HEK293 (cell line): ENCODE measurements at regions not wholly inside any gene's neighbourhood (a gene's known extent, or its start where the extent isn't known, plus 50 kb on each side); places are given as distances from the start of the nearest gene placed in this dataset.

Source experiments
- CTCF ChIA-PET: fragments of 350-600 bp; formaldehyde crosslinking; extraction: SDS; loops from one replicate; lab custom pipeline; 2021; ENCODE audit warnings: antibody characterized with exemption; lab: Yijun Ruan, JAX
- POLR2A ChIA-PET: fragments of 300-600 bp; formaldehyde crosslinking; extraction: SDS; loops from one replicate; lab custom pipeline; 2020; ENCODE audit warnings: antibody characterized with exemption, inconsistent platforms; lab: Yijun Ruan, JAX
- H3K27ac ChIP-seq: fragments of 200-500 bp; sonication (Bioruptor generic); 2 replicates; pipeline ENCODE4 v1.5.1; 2014; ENCODE audit warnings: low read depth, low read length, control low read depth, inconsistent platforms; ENCODE audit errors: extremely low read depth
- H3K36me3 ChIP-seq, 2 experiments: fragments of 200-500 bp in 1 of 2; sonication (Bioruptor generic) in 1 of 2; 1 replicate in 1 of 2; 2 replicates in 1 of 2; pipeline ENCODE4 v1.5.1; 2014 to 2017; ENCODE audit warnings: inconsistent platforms in 2 of 2, low read length in 2 of 2; ENCODE audit not compliant: control insufficient read depth in 2 of 2, insufficient read depth in 1 of 2
- H3K4me1 ChIP-seq: fragments of 200-500 bp; sonication (Bioruptor generic); 2 replicates; pipeline ENCODE4 v1.5.1; 2014; ENCODE audit warnings: mild to moderate bottlenecking, low read length, inconsistent platforms; ENCODE audit not compliant: control insufficient read depth, insufficient read depth
- H3K4me3 ChIP-seq: 2 replicates; pipeline ENCODE4 v1.5.1; 2011; ENCODE audit warnings: low read depth, mild to moderate bottlenecking, control low read depth, low read length, moderate library complexity
- H3K9me3 ChIP-seq: fragments of 200-500 bp; sonication (Bioruptor generic); 2 replicates; pipeline ENCODE4 v1.5.1; 2014; ENCODE audit warnings: low read depth, low read length, inconsistent platforms; ENCODE audit not compliant: control insufficient read depth, insufficient read depth
- KLF16 ChIP-seq: fragments of 450-650 bp; formaldehyde crosslinking; IDR thresholded peaks from 2 replicates; pipeline ENCODE4 v1.5.1; 2017; ENCODE audit warnings: missing biosample characterization, missing genetic modification characterization
- KLF7 ChIP-seq: fragments of 450-650 bp; formaldehyde crosslinking; IDR thresholded peaks from 2 replicates; pipeline ENCODE4 v1.5.1; 2016; ENCODE audit warnings: missing biosample characterization, missing genetic modification characterization, borderline replicate concordance
- KLF9 ChIP-seq: fragments of 450-650 bp; formaldehyde crosslinking; IDR thresholded peaks from 2 replicates; pipeline ENCODE4 v1.5.1; 2016; ENCODE audit warnings: missing biosample characterization, missing genetic modification characterization, low read depth
- MEIS1 ChIP-seq: sonication (generic); formaldehyde crosslinking; IDR thresholded peaks from 2 replicates; pipeline ENCODE4 v1.8.1; 2022; ENCODE audit warnings: missing genetic modification reagents, mild to moderate bottlenecking, borderline replicate concordance
- REST ChIP-seq: fragments of 450-650 bp; formaldehyde crosslinking; IDR thresholded peaks from 2 replicates; pipeline ENCODE4 v1.5.1; 2016; ENCODE audit warnings: missing biosample characterization, missing genetic modification characterization
- YY2 ChIP-seq: fragments of 450-650 bp; formaldehyde crosslinking; IDR thresholded peaks from 2 replicates; pipeline ENCODE4 v1.5.1; 2016; ENCODE audit warnings: missing biosample characterization, missing genetic modification characterization
- ZBTB20 ChIP-seq: fragments of 450-650 bp; formaldehyde crosslinking; IDR thresholded peaks from 2 replicates; pipeline ENCODE4 v1.5.1; 2016; ENCODE audit warnings: missing biosample characterization, missing genetic modification characterization
- ZEB2 ChIP-seq: fragments of 450-650 bp; formaldehyde crosslinking; IDR thresholded peaks from 2 replicates; pipeline ENCODE4 v1.5.1; 2016; ENCODE audit warnings: missing biosample characterization, missing genetic modification characterization
- ZFP69B ChIP-seq: fragments of 450-650 bp; formaldehyde crosslinking; IDR thresholded peaks from 2 replicates; pipeline ENCODE4 v1.5.1; 2016; ENCODE audit warnings: missing biosample characterization, missing genetic modification characterization
- ZNF148 ChIP-seq: fragments of 450-650 bp; formaldehyde crosslinking; IDR thresholded peaks from 2 replicates; pipeline ENCODE4 v1.5.0; 2017; ENCODE audit warnings: missing biosample characterization, missing genetic modification characterization, borderline replicate concordance
- ZNF18 ChIP-seq: fragments of 450-650 bp; formaldehyde crosslinking; IDR thresholded peaks from 2 replicates; pipeline ENCODE4 v1.5.1; 2016; ENCODE audit warnings: missing biosample characterization, missing genetic modification characterization
- ZNF24 ChIP-seq: fragments of 450-650 bp; formaldehyde crosslinking; IDR thresholded peaks from 2 replicates; pipeline ENCODE4 v1.5.1; 2016; ENCODE audit warnings: missing biosample characterization, missing genetic modification characterization
- ZNF274 ChIP-seq, 2 experiments: fragments of 200-500 bp in 1 of 2; fragments of 450-650 bp in 1 of 2; sonication (Bioruptor generic) in 1 of 2; formaldehyde crosslinking in 1 of 2; IDR thresholded peaks; 2 replicates each; pipeline versions ENCODE4 v1.5.1 to v1.6.1; 2014 to 2016; ENCODE audit warnings: borderline replicate concordance in 1 of 2, inconsistent platforms in 1 of 2, low read length in 1 of 2, missing biosample characterization in 1 of 2, missing genetic modification characterization in 1 of 2
- ZNF394 ChIP-seq: fragments of 450-650 bp; formaldehyde crosslinking; IDR thresholded peaks from 2 replicates; pipeline ENCODE4 v1.5.1; 2016; ENCODE audit warnings: missing biosample characterization, missing genetic modification characterization, mild to moderate bottlenecking, moderate library complexity, borderline replicate concordance
- ZNF426 ChIP-seq: fragments of 450-650 bp; formaldehyde crosslinking; IDR thresholded peaks from 2 replicates; pipeline ENCODE4 v1.5.1; 2017; ENCODE audit warnings: missing biosample characterization, missing genetic modification characterization, mild to moderate bottlenecking, inconsistent platforms, moderate library complexity
- ZNF510 ChIP-seq: fragments of 450-650 bp; formaldehyde crosslinking; IDR thresholded peaks from 2 replicates; pipeline ENCODE4 v1.5.1; 2018; ENCODE audit warnings: mild to moderate bottlenecking, missing genetic modification characterization, missing biosample characterization; ENCODE audit not compliant: insufficient replicate concordance
- ZNF529 ChIP-seq: fragments of 450-650 bp; formaldehyde crosslinking; IDR thresholded peaks from 2 replicates; pipeline ENCODE4 v1.5.1; 2017; ENCODE audit warnings: missing genetic modification characterization, missing biosample characterization; ENCODE audit not compliant: insufficient replicate concordance
- ZNF585B ChIP-seq: fragments of 450-650 bp; formaldehyde crosslinking; IDR thresholded peaks from 2 replicates; pipeline ENCODE4 v1.5.1; 2016; ENCODE audit warnings: missing biosample characterization, missing genetic modification characterization
- ZNF596 ChIP-seq: fragments of 450-650 bp; IDR thresholded peaks from 2 replicates; pipeline ENCODE4 v1.5.0; 2018; ENCODE audit warnings: missing biosample characterization, mild to moderate bottlenecking, missing genetic modification characterization, moderate library complexity
- ZNF600 ChIP-seq: fragments of 450-650 bp; formaldehyde crosslinking; IDR thresholded peaks from 2 replicates; pipeline ENCODE4 v1.5.1; 2016; ENCODE audit warnings: missing biosample characterization, missing genetic modification characterization
- ZNF704 ChIP-seq: fragments of 450-650 bp; formaldehyde crosslinking; IDR thresholded peaks from 2 replicates; pipeline ENCODE4 v1.5.1; 2016; ENCODE audit warnings: missing biosample characterization, missing genetic modification characterization
- ZNF707 ChIP-seq: fragments of 450-650 bp; formaldehyde crosslinking; IDR thresholded peaks from 2 replicates; pipeline ENCODE4 v1.5.1; 2016; ENCODE audit warnings: missing biosample characterization, missing genetic modification characterization
- ZNF785 ChIP-seq: fragments of 450-650 bp; formaldehyde crosslinking; IDR thresholded peaks from 2 replicates; pipeline ENCODE4 v1.5.1; 2016; ENCODE audit warnings: missing biosample characterization, missing genetic modification characterization
- ZSCAN16 ChIP-seq: fragments of 450-650 bp; formaldehyde crosslinking; IDR thresholded peaks from 2 replicates; pipeline ENCODE4 v1.5.1; 2016; ENCODE audit warnings: missing biosample characterization, missing genetic modification characterization
- ZSCAN30 ChIP-seq: fragments of 450-650 bp; IDR thresholded peaks from 2 replicates; pipeline ENCODE4 v1.5.1; 2018; ENCODE audit warnings: missing biosample characterization, mild to moderate bottlenecking, missing genetic modification characterization, moderate library complexity

GRCh38 chr12:88638388-88638787 is 58.1 kb upstream of the KITLG start:
- H3K4me1 ChIP-seq, result peaks cover 6% of the 10 kb centered on the region; the same call in 1 of the 2 replicates
- CTCF ChIA-PET, result no interaction called here
- no peaks in the 10 kb centered on the region for H3K36me3 ChIP-seq
- POLR2A ChIA-PET, result interaction anchor here (3.6 kb wide), 1 partner anchor 58 kb away, joined by 14 read pairs; the partner anchor contains the start of gene KITLG
- no peak for TF ChIP-seq ZEB2 (tag by site-specific recombination)
- no peaks in the 10 kb centered on the region for H3K9me3 ChIP-seq
- H3K27ac ChIP-seq, result no peak overlapping the region
- no peak overlapping the region for H3K4me3 ChIP-seq

GRCh38 chr12:88634008-88634407 is 53.7 kb upstream of the KITLG start:
- POLR2A ChIA-PET, result no interaction called here
- Histone ChIP-seq H3K4me3 (no peak overlapping the region), H3K27ac (no peak overlapping the region), H3K4me1 (0 out of 2 replicates have a peak, but pooled peaks cover 4% of the 10 kb centered on the region), H3K36me3 (no peaks in the 10 kb centered on the region), H3K9me3 (no peaks in the 10 kb centered on the region)
- CTCF ChIA-PET, result interaction anchor here (0.7 kb wide), 3 partner anchors 9 to 375 kb away, joined by 3 to 4 read pairs (median 3); no protein-coding TSS in a partner anchor
- TF ChIP-seq ZNF529 (tag by site-specific recombination) (no peak), ZNF24 (no peak), ZFP69B (no peak), KLF7 (tag by site-specific recombination) (no peak), ZNF585B (no peak), ZNF274 (IDR thresholded peaks at IDR 0.05; ENCODE audit: low read length) (no peak), ZNF274 (tag by site-specific recombination; IDR thresholded peaks at IDR 0.05; ENCODE audit: borderline replicate concordance) (no peak), ZNF510 (no peak), ZNF596 (tag by site-specific recombination) (no peak), ZNF600 (tag by site-specific recombination) (no peak), KLF9 (tag by site-specific recombination) (no peak), KLF16 (tag by site-specific recombination) (no peak), REST (no peak), ZNF707 (tag by site-specific recombination) (no peak), YY2 (tag by site-specific recombination) (no peak), ZSCAN30 (tag by site-specific recombination) (no peak)

- H3K36me3 ChIP-seq, result no peaks in the 10 kb centered on the region
- POLR2A ChIA-PET, result no interaction called here
- H3K27ac ChIP-seq, result no peak overlapping the region
- H3K4me3 ChIP-seq, result no peak overlapping the region
- no peaks in the 10 kb centered on the region for H3K4me1 ChIP-seq
- H3K9me3 ChIP-seq, result no peaks in the 10 kb centered on the region
- CTCF ChIA-PET, result interaction anchor here (1.0 to 1.4 kb wide), 2 partner anchors 360 to 829 kb away, joined by 3 to 5 read pairs; no protein-coding TSS in a partner anchor
- TF ChIP-seq ZNF785 (tag by site-specific recombination), result no peak
- no peak for TF ChIP-seq ZSCAN16
- TF ChIP-seq ZNF394, result no peak
- no peak for TF ChIP-seq MEIS1 (CRISPR knock-in tag)
- TF ChIP-seq ZNF704, result no peak
- TF ChIP-seq ZNF18 (tag by site-specific recombination), result no peak
- no peak for TF ChIP-seq ZNF148
- no peak for TF ChIP-seq ZNF426 (tag by site-specific recombination)
- TF ChIP-seq ZBTB20 (tag by site-specific recombination), result no peak
Observed at GRCh38 chr12:88633312-88633711, 53.0 kb upstream of the KITLG start.
